Erythroblast (primary cell): ENCODE measurements at regions not wholly inside any gene's neighbourhood (a gene's known extent, or its start where the extent isn't known, plus 50 kb on each side); places are given as distances from the start of the nearest gene placed in this dataset.

Source experiments
- GATA1 ChIP-seq: IDR thresholded peaks from 2 replicates; pipeline ENCODE4 v1.6.1; 2011; ENCODE audit warnings: low read depth, mild to moderate bottlenecking, control low read depth, low read length, moderate library complexity
- POLR2A ChIP-seq: IDR thresholded peaks from 2 replicates; pipeline ENCODE4 v1.6.1; 2011; ENCODE audit warnings: mild to moderate bottlenecking, low read length

DNA sequence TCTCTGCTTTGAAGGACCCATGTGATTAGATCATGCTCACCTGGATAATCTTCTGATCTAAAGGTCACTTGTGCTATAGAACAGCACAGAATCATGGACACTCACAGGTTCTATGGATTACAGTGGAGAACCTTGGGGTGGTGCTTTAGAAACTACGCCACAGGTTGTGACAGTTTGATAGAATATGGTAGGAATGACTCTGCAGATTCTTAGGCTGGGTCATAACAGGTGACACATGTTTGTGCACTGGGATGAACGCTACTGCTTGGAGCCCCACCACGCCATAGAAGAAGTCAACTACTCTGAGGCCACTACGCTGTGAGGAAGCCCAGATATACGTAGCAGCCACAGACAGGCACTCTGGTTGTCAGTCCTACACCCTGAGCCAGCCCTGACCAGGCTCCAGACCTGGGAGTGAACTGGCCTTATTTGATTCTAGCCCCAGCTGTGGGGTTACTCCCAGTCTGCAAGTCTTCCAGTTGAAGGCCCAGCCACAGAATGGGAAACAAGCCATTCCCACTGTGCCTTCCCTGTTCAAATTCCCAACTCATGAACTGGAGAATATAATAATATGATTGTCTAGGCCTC, 99.0 kb upstream of the SLC24A3 start:
- TF ChIP-seq POLR2A = no peak
- no peak for TF ChIP-seq GATA1
